ENCODE measurements at regions not wholly inside any gene's neighbourhood (a gene's known extent, or its start where the extent isn't known, plus 50 kb on each side); places are given as distances from the start of the nearest gene placed in this dataset.

GRCh38 chr10:61073391-61073790 is 129.4 kb upstream of the RHOBTB1 start (continued):
- TF ChIP-seq CTCF (IDR thresholded peaks at IDR 0.05), result no peak
- no peak for TF ChIP-seq ATF1 (CRISPR knock-in tag; IDR thresholded peaks at IDR 0.05)
- TF ChIP-seq TEAD1 (CRISPR knock-in tag; IDR thresholded peaks at IDR 0.05), result no peak
- TF ChIP-seq E2F5 (CRISPR knock-in tag; IDR thresholded peaks at IDR 0.05), result no peak
- TF ChIP-seq FOXP4 (CRISPR knock-in tag; IDR thresholded peaks at IDR 0.05), result no peak
- no peak for TF ChIP-seq ATF2 (CRISPR knock-in tag; IDR thresholded peaks at IDR 0.05; ENCODE audit: borderline replicate concordance, low read depth)
- TF ChIP-seq E2F4 (CRISPR knock-in tag; IDR thresholded peaks at IDR 0.05; ENCODE audit: borderline replicate concordance, low read depth), result no peak
- no peak for TF ChIP-seq ZNF281 (CRISPR knock-in tag; IDR thresholded peaks at IDR 0.05)
- TF ChIP-seq ZMAT4 (CRISPR knock-in tag; IDR thresholded peaks at IDR 0.05), result no peak
- TF ChIP-seq HMGXB4 (CRISPR knock-in tag; IDR thresholded peaks at IDR 0.05), result no peak
- TF ChIP-seq NR2C2 (CRISPR knock-in tag; IDR thresholded peaks at IDR 0.05), result no peak
- TF ChIP-seq HMGA2 (CRISPR knock-in tag; IDR thresholded peaks at IDR 0.05), result no peak
- TF ChIP-seq FOXK1 (CRISPR knock-in tag; IDR thresholded peaks at IDR 0.05), result no peak

- CTCF ChIA-PET, result interaction anchor here (0.6 kb wide), 1 partner anchor 12 kb away, joined by 3 read pairs; no protein-coding TSS in a partner anchor
- no peak for ATAC-seq
Observed at GRCh38 chr10:61071580-61071979, 127.6 kb upstream of the RHOBTB1 start.

More at GRCh38 chr10:61071580-61071979, 127.6 kb upstream of the RHOBTB1 start:
- no peak for DNase-seq (ENCODE audit: low spot score)
- Mint-ChIP-seq H3K36me3 (no peaks in the 10 kb centered on the region), H3K9me3 (no peaks in the 10 kb centered on the region), H3K27me3 (ENCODE audit: low read depth) (no peaks in the 10 kb centered on the region), H3K4me3 (no peak overlapping the region), H3K4me1 (no peaks in the 10 kb centered on the region), H3K27ac (no peak overlapping the region)
- TF ChIP-seq ZNF425 (CRISPR knock-in tag; conservative IDR thresholded peaks at IDR 0.05) (no peak), AR (CRISPR knock-in tag; IDR thresholded peaks at IDR 0.05) (no peak), TEAD1 (CRISPR knock-in tag; IDR thresholded peaks at IDR 0.05) (no peak)
- POLR2A ChIA-PET, result no interaction called here
